ENCODE measurements at regions not wholly inside any gene's neighbourhood (a gene's known extent, or its start where the extent isn't known, plus 50 kb on each side); places are given as distances from the start of the nearest gene placed in this dataset.

GRCh38 chr22:48984639-48985038 is 843.0 kb downstream of the BRD1 start:
- Histone ChIP-seq H3K79me1 (ENCODE audit: low read depth in 1 of 2, low read length in 2 of 2) (no peaks in the 10 kb centered on the region), H3K23ac (ENCODE audit: low read depth, low read length) (no peak overlapping the region), H3K56ac (ENCODE audit: extremely low read depth, insufficient read depth, low read length) (no peak overlapping the region), H3K4me2 (ENCODE audit: low read depth, low read length) (no peak overlapping the region), H3K27ac (ENCODE audit: insufficient read depth, low read length) (no peak overlapping the region), H2BK5ac (ENCODE audit: low read depth, low read length, poor library complexity, severe bottlenecking) (no peak overlapping the region), H4K20me1 (ENCODE audit: insufficient read depth, low read length) (no peaks in the 10 kb centered on the region), H4K5ac (ENCODE audit: low read depth, low read length) (no peak overlapping the region), H3K9me3 (ENCODE audit: control insufficient read depth, insufficient read depth, low read length) (peaks cover 30% of the 10 kb centered on the region), H3K9me1 (ENCODE audit: insufficient read depth, low read length) (no peaks in the 10 kb centered on the region), H3K9ac (ENCODE audit: low read depth, low read length) (no peak overlapping the region), H3K4me1 (ENCODE audit: control insufficient read depth, insufficient read depth, low read length) (no peaks in the 10 kb centered on the region), H2BK120ac (ENCODE audit: low read depth, low read length) (no peak overlapping the region), H2AK9ac (replicated peaks; ENCODE audit: low read depth, low read length, poor library complexity) (no peak overlapping the region), H2AFZ (replicated peaks; ENCODE audit: low read length, poor library complexity) (no peak overlapping the region), H3K14ac (replicated peaks; ENCODE audit: low read depth, low read length) (no peak overlapping the region), H3K4ac (ENCODE audit: low read depth, low read length) (no peak overlapping the region), H2AK5ac (ENCODE audit: low read depth, low read length) (no peak overlapping the region), H2BK15ac (ENCODE audit: low read depth, low read length) (no peak overlapping the region), H4K8ac (ENCODE audit: low read depth in 2 of 2, low read length in 2 of 2) (no peak overlapping the region), H3K27me3 (ENCODE audit: control insufficient read depth, insufficient read depth, low read length) (no peaks in the 10 kb centered on the region), H4K91ac (ENCODE audit: insufficient read depth, low read depth, low read length) (no peak overlapping the region), H2BK20ac (ENCODE audit: low read depth, low read length) (no peak overlapping the region), H3K18ac (ENCODE audit: low read depth, low read length) (no peak overlapping the region), H3K4me3 (ENCODE audit: insufficient read depth, low read depth, low read length) (no peak overlapping the region), H3K36me3 (ENCODE audit: control insufficient read depth, insufficient read depth, low read length) (no peaks in the 10 kb centered on the region)
- CTCF ChIA-PET: no interaction called here
- dilution Hi-C loops (cut with HindIII; ENCODE audit: low sequenced_read_pairs, unreplicated experiment) (no loop called here), in situ Hi-C loops (cut with MboI; ENCODE audit: low sequenced_read_pairs) (no loop called here), intact Hi-C loops (cut with micrococcal nuclease) (no loop called here)
- DNase-seq (no peak), ATAC-seq (ENCODE audit: low read depth) (no peak)
- POLR2A ChIA-PET (ENCODE audit: unreplicated experiment): no interaction called here
- no TSS peak for BruUV-seq (replicated peaks)
- TF ChIP-seq RAD21 (IDR thresholded peaks at IDR 0.05; ENCODE audit: low read length) (no peak), CEBPB (IDR thresholded peaks at IDR 0.05; ENCODE audit: low read depth, low read length) (no peak), POLR2A (IDR thresholded peaks at IDR 0.05; ENCODE audit: low read depth, low read length) (no peak), RCOR1 (IDR thresholded peaks at IDR 0.05; ENCODE audit: insufficient replicate concordance, low read length) (no peak)
- WGBS, 2 experiments (ENCODE audit: extremely low coverage in 2 of 2, insufficient read length in 1 of 2): 87% methylated on average over 3 of the region's 14 CpGs; no CpG with 5 or more reads in 1 of the 2 experiments

All from IMR-90 (cell line).